G401.6 (cell line): ENCODE measurements at regions not wholly inside any gene's neighbourhood (a gene's known extent, or its start where the extent isn't known, plus 50 kb on each side); places are given as distances from the start of the nearest gene placed in this dataset.
"Not testable (repeated sequence)": the region's sequence is repeated elsewhere in the genome, so short reads cannot be mapped to it uniquely, and the experiment has no call there.

ENCODE experiments used
- FAIRE-seq: peaks from 2 replicates; lab custom pipeline; 2012; peaks lifted over from hg19 to GRCh38; lab: Jason Lieb, UNC

DNA sequence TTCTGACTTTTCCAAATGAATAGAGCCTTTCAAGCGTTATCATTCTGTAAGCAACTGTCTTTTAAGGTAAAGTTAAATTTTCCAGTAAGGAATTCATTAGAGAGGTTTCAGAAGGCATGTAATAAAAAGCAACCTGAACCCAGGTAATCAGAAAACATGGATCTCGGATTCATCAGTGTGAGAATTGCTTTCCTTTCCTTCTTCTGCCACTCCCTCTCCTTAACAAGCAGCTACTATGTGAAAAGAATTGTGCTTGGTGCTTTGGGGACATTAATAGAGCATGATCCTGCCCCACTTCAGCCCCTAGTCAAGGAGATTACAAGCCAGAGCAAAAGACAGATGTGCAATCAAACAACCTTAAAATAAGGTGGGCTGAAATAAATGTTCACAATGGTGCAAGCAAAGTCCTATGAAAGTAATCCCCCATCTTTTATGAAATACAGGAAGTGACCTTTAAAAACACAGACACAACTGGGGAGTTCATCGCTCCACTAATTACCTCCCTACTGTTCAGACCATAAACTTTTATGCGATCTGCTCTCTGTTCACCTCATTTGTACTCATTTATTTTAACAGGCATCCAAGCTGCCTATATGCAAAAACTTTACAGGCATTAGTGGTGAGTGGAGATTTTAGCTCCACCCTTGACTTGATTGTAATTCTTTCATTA lies 122.9 kb upstream of the RASGEF1B start:
- no peak for FAIRE-seq

DNA sequence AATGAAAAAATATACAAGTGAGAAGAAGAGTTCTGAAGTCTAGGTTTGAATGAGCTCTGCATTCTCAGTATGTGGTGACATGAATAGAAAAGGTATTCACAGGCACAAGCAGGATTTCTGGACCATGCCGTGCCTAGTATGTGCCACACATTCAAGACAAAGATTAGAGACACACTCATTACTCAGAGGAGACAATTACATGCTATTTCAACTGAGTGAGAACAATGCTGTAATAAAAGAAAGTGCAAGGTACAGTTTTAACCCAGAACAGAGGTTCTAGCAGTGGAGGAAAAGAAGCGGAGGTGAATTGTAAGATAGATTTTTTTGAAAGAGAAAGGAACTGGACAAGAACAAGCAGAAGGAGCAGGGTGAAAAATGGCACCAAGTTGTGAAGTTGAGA lies 121.0 kb upstream of the RASGEF1B start:
- no peak for FAIRE-seq

DNA sequence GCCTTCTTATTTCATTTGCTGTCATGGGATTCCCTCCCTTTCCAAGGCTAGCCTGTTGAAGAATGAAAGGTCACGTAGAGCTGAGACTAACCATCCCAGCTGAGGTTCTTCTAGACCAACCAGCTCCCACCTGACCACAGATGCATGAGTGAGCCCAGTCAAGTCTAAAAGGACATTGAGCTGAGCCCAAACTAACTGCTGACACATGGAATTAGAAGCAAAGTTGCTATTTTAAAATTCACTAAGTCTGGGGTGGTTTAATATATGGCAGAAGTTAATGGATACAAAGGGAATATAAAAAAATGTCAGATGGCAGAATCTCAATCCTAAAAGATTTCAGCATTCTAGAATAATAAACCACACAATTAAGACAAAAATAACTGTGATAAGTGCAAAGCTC lies 118.9 kb upstream of the RASGEF1B start:
- no peak for FAIRE-seq

DNA sequence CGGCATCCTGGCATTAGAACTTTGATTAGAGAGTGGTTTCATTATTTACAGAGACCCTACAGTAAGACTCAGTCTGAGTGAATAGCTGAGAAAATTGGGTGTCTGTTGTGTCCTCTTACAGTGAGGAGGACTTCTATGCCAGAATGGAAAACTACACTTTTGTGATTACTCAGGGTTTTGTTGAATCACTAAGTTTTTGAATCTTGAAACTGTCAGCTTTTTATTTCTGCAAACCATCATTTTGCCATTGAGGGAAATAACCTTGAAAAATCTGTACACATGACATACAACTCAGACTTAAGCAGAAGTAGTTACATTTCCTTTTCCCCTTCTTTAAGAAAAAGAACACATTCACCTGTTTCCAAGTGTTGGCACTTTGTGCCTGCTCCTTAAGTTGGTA lies 117.6 kb upstream of the RASGEF1B start:
- no peak for FAIRE-seq

DNA sequence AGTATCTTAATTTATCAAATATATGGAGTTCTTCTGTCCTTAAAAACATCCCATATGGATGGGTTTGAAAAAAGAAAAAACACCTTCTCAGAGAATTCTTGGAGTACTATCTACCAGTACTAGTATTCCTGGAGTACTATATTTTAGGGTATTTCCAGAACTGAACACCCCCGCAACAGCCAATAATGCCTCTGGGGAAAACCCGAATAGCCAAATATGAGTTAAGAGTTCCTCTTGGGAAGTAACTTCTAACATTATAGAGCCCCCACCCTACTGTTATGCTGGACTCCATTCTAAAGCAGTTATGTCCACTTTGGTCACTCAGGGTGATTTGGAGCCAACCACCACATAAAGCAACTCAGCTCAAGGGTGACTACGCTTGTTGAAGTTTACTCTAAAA lies 115.0 kb upstream of the RASGEF1B start:
- no peak for FAIRE-seq

DNA sequence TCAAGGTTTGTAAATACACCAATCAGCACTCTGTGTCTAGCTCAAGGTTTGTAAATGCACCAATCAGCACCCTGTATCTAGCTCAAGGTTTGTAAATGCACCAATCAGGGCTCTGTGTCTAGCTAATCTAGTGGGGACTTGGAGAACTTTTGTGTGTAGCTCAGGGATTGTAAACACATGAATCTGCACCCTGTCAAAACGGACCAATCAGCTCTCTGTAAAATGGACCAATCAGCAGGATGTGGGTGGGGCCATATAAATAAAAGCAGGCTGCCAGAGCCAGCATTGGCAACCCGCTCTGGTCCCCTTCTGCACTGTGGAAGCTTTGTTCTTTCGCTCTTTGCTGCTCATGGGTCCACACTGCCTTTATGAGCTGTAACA lies 109.3 kb upstream of the RASGEF1B start:
- FAIRE-seq: not testable (repeated sequence)

DNA sequence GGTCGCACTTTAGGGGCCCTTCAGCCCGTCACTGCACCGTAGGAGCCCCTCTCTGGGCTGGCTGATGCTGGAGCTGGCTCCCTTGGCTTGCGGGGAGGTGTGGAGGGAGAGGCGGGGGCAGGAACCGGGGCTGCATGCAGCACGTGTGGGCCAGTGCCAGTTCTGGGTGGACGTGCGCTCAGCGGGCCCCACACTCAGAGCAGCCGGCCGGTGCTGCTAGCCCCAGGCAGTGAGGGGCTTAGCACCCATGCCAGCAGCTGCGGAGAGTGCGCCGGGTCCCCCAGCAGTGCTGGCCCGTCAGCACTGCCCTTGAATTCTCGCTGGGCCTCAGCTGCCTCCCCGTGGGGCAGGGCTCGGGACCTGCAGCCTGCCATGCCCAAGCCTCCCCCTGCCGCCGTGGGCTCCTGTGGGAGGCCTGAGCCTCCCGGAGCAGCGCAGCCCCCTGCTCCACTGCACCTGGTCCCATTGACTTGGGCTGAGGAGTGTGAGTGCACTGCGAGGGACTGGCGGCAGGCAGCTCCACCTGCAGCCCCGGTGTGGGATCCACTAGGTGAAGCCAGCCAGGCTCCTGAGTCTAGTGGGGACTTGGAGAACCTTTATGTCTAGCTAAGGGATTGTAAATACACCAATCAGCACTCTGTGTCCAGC lies 108.8 kb upstream of the RASGEF1B start:
- no peak for FAIRE-seq

DNA sequence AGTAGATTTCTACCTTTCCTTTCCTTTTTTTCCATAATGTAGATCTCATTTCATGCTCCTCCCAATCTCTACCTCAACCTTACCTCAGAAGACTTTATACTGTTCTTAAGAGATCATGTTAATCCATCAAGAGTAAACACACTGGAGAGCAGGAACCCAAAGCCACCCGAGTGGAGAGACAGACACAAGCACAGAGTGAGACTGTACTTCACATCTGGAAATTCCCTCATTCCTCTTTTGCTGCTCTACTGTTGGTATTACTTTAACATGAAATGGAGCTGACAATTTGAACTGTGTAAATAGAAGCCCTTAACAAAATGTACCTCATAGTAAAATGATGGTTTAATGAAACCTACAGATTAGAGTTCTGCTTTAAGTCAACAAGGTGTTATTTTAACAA lies 105.7 kb upstream of the RASGEF1B start:
- FAIRE-seq: no peak

DNA sequence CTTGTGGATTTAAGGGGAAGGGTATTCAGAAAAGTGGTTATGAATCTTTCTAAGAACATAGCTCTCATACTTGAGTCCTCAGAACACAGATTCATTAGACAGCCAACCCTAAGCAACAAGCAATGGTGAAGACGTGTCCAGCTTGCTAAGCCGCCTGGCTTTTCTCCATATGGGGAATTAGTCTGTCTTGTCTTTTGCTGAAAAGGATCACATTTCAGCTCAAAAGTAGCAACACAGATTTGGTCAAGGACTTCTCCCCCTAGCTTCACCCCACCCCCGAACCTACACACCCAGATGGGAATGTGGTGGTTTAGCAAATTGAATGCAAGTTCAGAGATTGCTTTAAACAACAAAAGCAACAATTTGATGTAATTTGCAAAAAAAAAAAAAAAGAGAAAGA lies 103.3 kb upstream of the RASGEF1B start:
- no peak for FAIRE-seq

DNA sequence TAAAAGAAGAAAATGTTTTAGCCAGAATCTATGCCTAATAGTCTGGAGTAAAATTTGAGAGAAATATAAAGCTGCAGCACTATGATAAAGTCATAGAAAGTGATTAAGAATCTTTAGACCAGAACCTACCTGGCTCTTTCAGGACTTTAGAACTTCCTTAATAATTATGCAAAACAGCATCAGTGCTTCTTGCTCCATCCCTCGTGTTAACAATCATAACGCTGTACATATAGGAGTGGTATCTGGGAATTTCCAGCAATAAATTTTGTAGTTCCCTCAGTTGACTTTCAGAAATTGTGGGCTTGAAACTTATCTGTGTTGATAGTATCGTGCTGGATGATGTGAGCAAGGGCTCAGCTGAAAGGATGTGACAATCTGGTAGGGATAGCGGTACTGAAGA lies 102.1 kb upstream of the RASGEF1B start:
- no peak for FAIRE-seq

DNA sequence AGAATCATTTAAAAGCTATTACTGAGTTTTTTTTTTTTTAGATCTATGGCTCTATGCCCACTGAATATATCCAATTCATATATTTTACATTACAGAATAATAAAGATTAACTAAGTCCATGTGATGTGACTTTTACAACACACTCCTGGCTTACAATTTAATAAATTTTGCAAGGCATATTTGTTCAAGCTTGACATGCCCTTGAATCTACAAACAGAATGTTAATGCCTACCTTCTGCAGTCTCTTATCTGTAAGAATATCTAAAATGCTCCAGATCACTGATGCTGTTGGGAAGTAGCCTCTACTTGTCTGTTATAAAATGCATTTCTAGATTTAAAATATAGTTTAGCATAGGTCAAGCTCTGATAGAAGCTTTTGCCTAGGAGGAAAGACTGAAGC lies 100.7 kb upstream of the RASGEF1B start:
- FAIRE-seq: no peak

DNA sequence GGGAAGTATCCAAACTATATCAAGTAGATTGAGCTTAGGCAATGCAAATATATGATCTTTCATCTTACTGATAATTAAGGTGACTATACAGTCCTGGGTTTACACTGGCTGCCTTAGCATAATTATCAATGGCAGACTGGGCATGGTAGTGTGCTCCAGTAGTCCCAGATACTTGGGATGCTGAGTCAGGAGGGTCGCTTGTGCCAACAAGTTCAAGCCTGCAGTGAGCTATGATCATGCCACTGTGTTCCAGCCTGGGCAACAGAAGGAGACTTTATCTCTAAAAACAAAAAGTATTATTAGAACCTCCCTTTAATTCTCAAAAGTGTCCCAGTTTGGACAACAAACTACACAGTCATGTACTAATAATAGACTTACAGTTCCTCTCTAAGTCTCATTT lies 99.4 kb upstream of the RASGEF1B start:
- FAIRE-seq: no peak

DNA sequence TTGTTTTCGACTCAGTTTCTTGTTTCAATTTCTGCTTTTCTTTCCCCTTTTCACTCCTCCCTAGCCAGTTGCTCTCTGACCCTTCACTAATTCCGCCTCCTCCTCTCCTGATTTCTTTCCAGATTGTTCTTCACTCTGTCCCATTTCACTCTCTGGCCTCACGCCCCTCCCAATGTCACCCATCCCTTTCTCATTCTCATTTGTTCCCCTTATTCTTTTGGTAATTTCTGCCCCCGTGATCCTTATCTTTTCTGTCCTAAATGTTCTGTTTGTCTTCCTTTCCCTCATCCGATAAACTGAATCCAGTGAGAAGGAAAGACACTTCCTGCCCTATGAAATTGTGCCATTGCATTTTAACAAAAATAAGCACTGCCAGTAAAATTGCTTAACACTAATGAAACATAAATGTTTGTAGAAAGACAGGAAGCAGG lies 94.5 kb upstream of the RASGEF1B start:
- FAIRE-seq: no peak

DNA sequence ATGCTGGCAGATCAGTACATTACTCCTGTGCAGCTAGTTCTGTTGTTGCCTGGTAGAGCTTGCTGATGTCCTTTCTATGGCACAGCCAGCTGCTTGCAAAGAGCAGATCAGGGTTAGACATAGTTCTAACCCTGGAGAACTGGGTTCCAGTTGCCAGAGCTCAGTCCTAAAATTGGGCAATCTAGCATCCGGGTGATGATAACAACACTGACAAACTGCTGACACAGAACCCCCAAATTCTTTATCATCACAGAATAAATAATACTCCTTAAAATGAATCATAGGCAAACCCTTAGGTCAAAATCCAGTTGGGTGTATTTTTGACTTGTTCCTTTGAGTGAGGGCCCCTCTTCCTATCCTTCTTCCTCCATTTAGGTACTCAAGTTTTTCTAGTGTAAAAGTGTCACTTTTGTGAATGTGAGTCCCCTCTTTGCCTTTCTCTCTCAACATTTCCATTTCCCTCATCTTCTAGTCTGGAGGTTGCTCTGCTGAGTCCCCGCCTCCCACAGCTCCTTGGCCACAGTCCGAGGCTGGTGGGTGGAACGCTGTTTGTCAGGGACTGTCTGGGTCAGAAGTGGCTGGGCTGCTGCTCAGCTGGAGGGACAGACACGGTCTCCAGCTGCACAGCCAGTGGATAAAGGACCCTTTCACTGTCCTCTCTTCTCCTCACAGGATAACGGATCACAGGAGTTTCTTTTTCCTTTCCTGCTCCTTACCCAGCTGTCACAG lies 93.6 kb upstream of the RASGEF1B start:
- FAIRE-seq: no peak

DNA sequence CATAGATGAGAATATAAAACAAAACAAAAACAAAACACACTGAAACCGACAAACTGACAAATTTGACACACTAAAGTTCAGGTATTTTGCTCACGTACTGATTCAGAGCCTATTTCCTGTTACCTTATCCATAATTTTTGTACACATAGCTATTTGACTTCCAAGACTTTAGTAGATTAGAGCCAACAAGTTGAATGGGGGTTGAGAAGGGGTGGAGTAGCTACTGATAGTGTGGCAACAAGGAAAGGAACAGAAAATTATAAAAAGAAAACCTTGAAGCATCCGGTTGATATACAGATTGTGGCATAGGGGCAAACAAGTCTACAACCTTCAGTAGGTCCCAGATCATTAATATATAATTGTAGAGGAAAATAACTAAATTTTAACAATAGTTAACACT lies 92.3 kb upstream of the RASGEF1B start:
- FAIRE-seq: no peak

DNA sequence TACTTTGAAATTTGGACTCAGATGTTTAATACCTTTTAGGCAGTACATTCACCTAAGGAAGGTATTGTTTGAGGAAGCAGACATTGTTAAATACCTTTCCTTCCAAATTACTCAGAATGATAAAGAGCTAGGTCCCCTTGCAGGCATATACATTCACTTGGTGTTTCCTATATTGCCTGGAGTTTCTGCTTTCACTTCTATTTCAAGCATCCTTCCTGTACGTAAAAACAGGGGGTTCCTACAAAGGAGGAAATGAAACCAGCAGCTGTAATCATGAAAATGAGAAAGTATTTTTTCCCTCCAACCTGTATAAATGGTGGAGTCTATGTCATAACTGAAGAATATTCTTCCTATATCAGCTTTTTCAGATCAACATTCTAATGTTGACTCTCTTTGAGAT lies 90.4 kb upstream of the RASGEF1B start:
- FAIRE-seq: no peak

DNA sequence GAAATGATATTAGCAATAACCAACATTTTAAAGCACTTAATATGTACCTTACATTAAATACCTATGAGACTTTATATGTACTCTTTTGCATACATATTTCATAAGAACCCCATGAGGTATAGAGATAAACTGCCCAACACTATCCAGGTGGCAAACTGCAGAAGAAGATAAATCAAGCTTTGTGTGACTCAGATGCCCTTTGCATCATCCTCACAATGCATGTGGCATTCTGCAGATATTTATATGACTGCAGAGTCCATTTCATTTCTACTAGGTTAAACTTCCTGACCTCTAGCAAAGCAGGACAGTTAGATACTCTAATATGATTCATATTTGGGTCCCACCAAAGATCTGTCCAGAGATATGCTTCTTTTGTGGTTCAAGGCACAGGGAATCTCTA lies 85.6 kb upstream of the RASGEF1B start:
- no peak for FAIRE-seq

DNA sequence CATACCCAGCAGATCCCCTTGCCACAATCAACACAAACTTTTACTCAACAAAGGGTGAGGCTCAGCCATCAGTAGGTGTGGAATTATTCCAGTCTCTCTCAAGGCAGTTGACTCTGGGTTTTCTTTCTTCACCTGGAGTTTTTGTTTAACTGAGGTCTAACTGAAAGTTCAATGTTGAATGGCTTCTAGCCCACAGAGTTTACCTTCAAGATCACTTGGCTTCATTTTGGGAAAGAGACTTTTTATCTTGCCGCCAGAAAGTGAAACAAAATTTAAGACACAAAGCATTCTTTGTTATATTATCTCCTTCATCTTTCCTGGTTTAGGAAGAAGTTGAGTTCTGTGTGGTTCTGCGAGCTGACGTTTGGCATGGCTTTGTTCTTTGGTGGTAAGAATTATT lies 83.8 kb upstream of the RASGEF1B start:
- FAIRE-seq: no peak

DNA sequence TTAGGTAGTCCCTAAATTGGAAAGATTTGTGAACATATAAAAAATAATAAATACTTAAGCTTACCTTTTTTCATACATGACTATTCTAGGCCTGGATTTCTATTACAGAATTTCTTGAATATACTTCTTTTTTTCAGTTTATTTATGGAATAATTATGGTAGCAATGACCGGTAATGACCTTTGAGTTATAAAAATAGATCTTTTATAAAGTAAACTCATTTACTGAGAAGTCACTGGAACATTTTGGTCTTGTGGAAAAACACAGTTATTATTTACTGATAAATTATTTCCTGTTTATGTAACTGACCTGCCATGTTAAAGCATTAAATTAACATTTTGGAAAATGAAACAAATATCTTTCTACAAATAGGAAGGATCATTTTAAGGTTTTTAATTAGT lies 80.4 kb upstream of the RASGEF1B start:
- no peak for FAIRE-seq

DNA sequence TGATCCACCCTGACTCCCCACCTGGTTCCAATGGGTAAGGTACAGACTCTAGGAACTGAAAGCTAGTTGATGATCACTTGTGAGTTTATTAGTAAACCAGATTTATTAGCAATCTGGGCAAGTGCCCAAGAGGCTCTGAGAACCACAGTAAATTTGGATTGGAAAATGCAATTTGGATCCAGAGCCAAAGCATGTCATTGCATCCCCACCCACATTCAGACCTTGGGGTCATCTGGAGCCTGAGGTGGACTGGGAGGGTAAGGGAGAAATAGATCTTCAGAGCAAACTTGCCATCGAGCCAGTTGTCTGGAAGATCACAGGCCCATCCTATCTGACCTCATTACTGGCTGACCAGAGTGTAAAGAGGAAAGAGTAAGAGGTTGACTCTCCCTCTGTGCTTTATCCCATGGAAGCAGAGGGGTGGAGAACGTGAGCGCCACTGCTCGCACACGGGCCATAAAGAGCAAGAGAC lies 78.7 kb upstream of the RASGEF1B start:
- no peak for FAIRE-seq

DNA sequence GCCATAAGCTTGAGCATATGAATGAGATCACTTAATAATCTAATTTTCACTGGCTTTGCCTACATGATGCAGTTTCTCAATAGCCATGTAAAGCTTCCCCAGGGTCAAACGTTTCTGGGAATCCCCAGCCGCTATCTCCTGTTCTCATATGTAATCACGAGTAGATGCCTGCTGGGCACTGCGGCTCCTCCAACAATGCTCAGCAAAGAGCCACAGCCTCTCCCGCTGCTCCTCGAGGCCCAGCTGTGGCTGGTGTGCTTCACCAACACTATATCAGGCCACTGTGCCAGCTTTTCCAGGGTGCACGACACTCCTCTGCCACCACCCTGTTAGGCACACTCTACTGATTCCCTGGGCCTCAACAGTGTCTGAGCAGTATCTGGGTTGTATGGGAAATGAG lies 78.3 kb upstream of the RASGEF1B start:
- no peak for FAIRE-seq

DNA sequence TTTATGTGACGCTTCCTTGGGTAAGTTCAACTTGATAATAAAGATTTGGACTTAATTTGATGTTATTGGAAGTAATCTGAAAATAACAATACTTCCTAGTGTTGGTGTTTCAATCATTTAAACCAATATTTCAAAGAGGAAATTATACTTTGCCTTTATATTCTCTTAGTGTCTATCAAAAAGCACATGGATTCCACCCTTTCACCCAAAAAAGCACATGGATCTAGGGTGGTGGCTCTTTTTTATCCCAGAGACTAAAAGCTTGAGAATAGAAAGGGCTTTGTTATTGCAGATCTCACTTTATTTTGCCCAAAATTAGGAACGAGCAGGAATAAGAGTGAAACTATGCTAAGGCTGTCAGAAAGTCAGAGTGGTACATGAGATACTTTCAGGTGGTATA lies 75.1 kb upstream of the RASGEF1B start:
- FAIRE-seq: no peak

DNA sequence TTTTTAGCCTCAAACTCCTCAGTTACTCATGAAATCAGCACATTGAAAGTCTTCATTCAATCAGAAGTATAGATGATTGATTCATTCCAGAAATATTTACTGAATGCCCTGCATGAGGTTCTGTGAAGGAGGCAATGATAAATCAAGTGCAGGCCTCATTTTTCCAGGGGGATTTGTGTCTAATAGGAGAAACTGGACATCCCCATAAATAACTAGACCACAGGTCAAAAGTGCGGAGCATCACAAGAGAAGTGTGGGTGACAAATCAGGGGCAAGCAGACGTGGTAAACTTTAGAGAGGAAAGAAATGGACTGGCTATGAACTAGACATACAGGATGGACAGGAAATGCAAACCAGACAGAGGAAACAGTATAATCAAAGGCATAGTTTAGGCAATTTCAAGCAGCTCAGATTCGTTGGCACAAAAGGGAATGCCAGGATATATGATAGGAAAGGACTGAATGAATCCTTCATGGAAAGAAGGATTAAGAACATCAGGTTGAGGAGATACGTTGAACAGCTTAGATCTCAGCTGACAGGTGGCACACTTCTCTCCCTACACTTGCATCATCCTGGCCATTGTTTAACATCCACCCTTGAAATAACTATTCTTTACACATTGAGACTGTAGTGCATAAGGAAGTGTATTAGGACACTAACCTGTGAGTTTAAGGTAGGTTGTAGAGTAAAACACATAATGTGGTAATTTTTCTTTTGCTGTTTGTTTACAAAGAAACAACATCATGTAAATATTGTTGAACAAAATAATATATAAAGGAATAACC lies 69.6 kb upstream of the RASGEF1B start:
- no peak for FAIRE-seq
